HepG2 (cell line): ENCODE measurements at regions not wholly inside any gene's neighbourhood (a gene's known extent, or its start where the extent isn't known, plus 50 kb on each side); places are given as distances from the start of the nearest gene placed in this dataset.

Experiments
- ATAC-seq: fragments of 200-7000 bp; cut with Tn5 transposase; 3 replicates; pipeline ENCODE4 v1.9.1; 2020; ENCODE audit warnings: mild to moderate bottlenecking, moderate library complexity
- BruUV-seq: library from RNA; stranded (reverse); fragments of 400-500 nt; replicated peaks from 2 replicates; lab custom pipeline; 2021; lab: Mats Ljungman, UMichigan
- CTCF ChIA-PET: fragments of 300-600 bp; formaldehyde crosslinking; extraction: SDS; loops from one replicate; lab custom pipeline; 2021; ENCODE audit warnings: low total read pairs, inconsistent platforms, low intra/inter-chr PET ratio; lab: Yijun Ruan, JAX
- POLR2A ChIA-PET: fragments of 350-600 bp; sonication (Branson Sonifier 250); formaldehyde crosslinking; loops from one replicate; lab custom pipeline; 2020; ENCODE audit warnings: antibody characterized with exemption, inconsistent platforms; lab: Yijun Ruan, JAX
- DNase-seq: peaks from one replicate; pipeline ENCODE4 v3.0.0-alpha.2; 2015; ENCODE audit warnings: low spot score
- FAIRE-seq: peaks from 3 replicates; lab custom pipeline; 2011; peaks lifted over from hg19 to GRCh38; lab: Jason Lieb, UNC
- H2AFZ ChIP-seq: one replicate; pipeline ENCODE4 v1.6.1; 2011; ENCODE audit warnings: low read length, inconsistent platforms
- H3K27ac ChIP-seq: fragments of 300-600 bp; 3 replicates; pipeline ENCODE4 v1.8.0; 2011; ENCODE audit warnings: mixed run types, mild to moderate bottlenecking, mixed read lengths, low read length, inconsistent platforms; ENCODE audit not compliant: insufficient read depth; ENCODE audit errors: extremely low read length
- H3K27me3 ChIP-seq, 2 experiments: fragments of 200-600 bp in 1 of 2; 2 replicates in 1 of 2; 3 replicates in 1 of 2; pipeline versions ENCODE4 v1.6.0 to v1.8.0; 2011; ENCODE audit warnings: low read length in 2 of 2, mild to moderate bottlenecking in 2 of 2, moderate library complexity in 2 of 2, inconsistent platforms in 1 of 2; ENCODE audit not compliant: insufficient read depth in 2 of 2, control insufficient read depth in 1 of 2
- H3K36me3 ChIP-seq, 2 experiments: fragments of 200-600 bp in 1 of 2; replicated peaks in 1 of 2; 2 replicates in 1 of 2; 3 replicates in 1 of 2; pipeline versions ENCODE4 v1.5.1 to v1.8.0; 2011; ENCODE audit warnings: low read length in 2 of 2, inconsistent platforms in 1 of 2; ENCODE audit not compliant: insufficient read depth in 2 of 2, control insufficient read depth in 1 of 2
- H3K4me1 ChIP-seq: 2 replicates; pipeline ENCODE4 v1.5.1; 2012; ENCODE audit warnings: low read length, inconsistent platforms; ENCODE audit not compliant: insufficient read depth
- H3K4me2 ChIP-seq: 2 replicates; pipeline ENCODE4 v1.6.0; 2011; ENCODE audit warnings: low read depth, low read length, inconsistent platforms
- H3K4me3 ChIP-seq, 3 experiments: fragments of 200-600 bp in 1 of 3; sonication (generic), shearing (Covaris generic) in 1 of 3; replicated peaks in 1 of 3; 2 replicates each; pipeline ENCODE4 v1.5.1; 2011 to 2016; ENCODE audit warnings: low read length in 3 of 3, inconsistent platforms in 2 of 3, low read depth in 2 of 3, mild to moderate bottlenecking in 2 of 3, control low read depth in 1 of 3, mixed read lengths in 1 of 3; ENCODE audit not compliant: insufficient read depth in 1 of 3
- H3K79me2 ChIP-seq: one replicate; pipeline ENCODE4 v1.6.1; 2011; ENCODE audit warnings: low read length, inconsistent platforms; ENCODE audit not compliant: insufficient read depth
- H3K9ac ChIP-seq: 2 replicates; pipeline ENCODE4 v1.6.0; 2011; ENCODE audit warnings: mild to moderate bottlenecking, low read depth, low read length, inconsistent platforms; ENCODE audit not compliant: insufficient read depth
- H3K9me3 ChIP-seq: 2 replicates; pipeline ENCODE4 v1.5.1; 2012; ENCODE audit warnings: mild to moderate bottlenecking, low read length
- H4K20me1 ChIP-seq: 2 replicates; pipeline ENCODE4 v1.6.0; 2011; ENCODE audit warnings: inconsistent platforms, mild to moderate bottlenecking, low read length, moderate library complexity; ENCODE audit not compliant: insufficient read depth
- ARID5B ChIP-seq: IDR thresholded peaks from 2 replicates; pipeline ENCODE4 v1.4.0; 2020; ENCODE audit warnings: mild to moderate bottlenecking, missing genetic modification reagents
- HOXA7 ChIP-seq: sonication (generic); formaldehyde crosslinking; IDR thresholded peaks from 2 replicates; pipeline ENCODE4 v1.8.1; 2022; ENCODE audit warnings: mild to moderate bottlenecking, missing genetic modification reagents, moderate library complexity
- KDM1A ChIP-seq: IDR thresholded peaks from 2 replicates; pipeline ENCODE4 v1.6.1; 2016; ENCODE audit warnings: missing compliant biosample characterization
- MAF1 ChIP-seq: sonication (generic); formaldehyde crosslinking; IDR thresholded peaks from 2 replicates; pipeline ENCODE4 v1.5.0; 2020; ENCODE audit warnings: missing genetic modification reagents, borderline replicate concordance
- MAFF ChIP-seq: IDR thresholded peaks from 2 replicates; pipeline ENCODE4 v1.6.1; 2011; ENCODE audit warnings: low read depth, low read length, improper control_type of control experiment
- MAFK ChIP-seq, 2 experiments: IDR thresholded peaks in 1 of 2; conservative IDR thresholded peaks in 1 of 2; 2 replicates each; pipeline ENCODE4 v1.6.1; 2011; ENCODE audit warnings: improper control_type of control experiment in 2 of 2, low read length in 2 of 2
- RAD51 ChIP-seq: fragments of 450-650 bp; IDR thresholded peaks from 2 replicates; pipeline ENCODE4 v1.6.1; 2016; ENCODE audit warnings: borderline replicate concordance
- SRSF1 ChIP-seq: fragments of 200-400 bp; formaldehyde crosslinking; optimal IDR thresholded peaks from 2 replicates; pipeline ENCODE3; 2017; ENCODE audit warnings: mild to moderate bottlenecking, low read depth, low read length, moderate library complexity
- TEAD2 ChIP-seq: sonication (generic); formaldehyde crosslinking; IDR thresholded peaks from 2 replicates; pipeline ENCODE4 v1.9.0; 2021; ENCODE audit warnings: missing genetic modification reagents
- ZFX ChIP-seq: sonication (generic); formaldehyde crosslinking; IDR thresholded peaks from 2 replicates; pipeline ENCODE4 v1.4.0; 2020; ENCODE audit warnings: mild to moderate bottlenecking, low read depth, missing genetic modification reagents, moderate library complexity
- ZNF883 ChIP-seq: sonication (generic); formaldehyde crosslinking; IDR thresholded peaks from 2 replicates; pipeline ENCODE4 v1.5.1; 2020; ENCODE audit warnings: mild to moderate bottlenecking, missing genetic modification reagents; ENCODE audit errors: not compliant biosample characterization
- in situ Hi-C: cut with HindIII; loops from 2 replicates; pipeline ENCODE4 v1.10.0; 2017; ENCODE audit warnings: low pct_unique_long_range_greater_than_20kb; ENCODE audit not compliant: extremely low pct_ligation_motif_present
- intact Hi-C: fragments of 100-400 bp; cut with micrococcal nuclease; formaldehyde crosslinking; loops from one replicate; pipeline ENCODE4 v1.10.0; 2022; ENCODE audit not compliant: unreplicated experiment

GRCh38 chr2:49553658-49554057, 399.3 kb upstream of the FSHR start (continued):
- TF ChIP-seq HOXA7 (CRISPR knock-in tag): no peak
- no peak for TF ChIP-seq TEAD2
- no peak for TF ChIP-seq ARID5B (CRISPR knock-in tag)
- TF ChIP-seq ZFX (CRISPR knock-in tag): no peak
- no peak for TF ChIP-seq MAF1

- no peaks in the 10 kb centered on the region for H3K27me3 ChIP-seq
- in situ Hi-C loops (no loop called here), intact Hi-C loops (no loop called here)
- ATAC-seq (no peak), FAIRE-seq (no peak), DNase-seq (no peak)
- H3K79me2 ChIP-seq: no peaks in the 10 kb centered on the region
- ChIA-PET POLR2A (no interaction called here), CTCF (no interaction called here)
- no TSS peak for BruUV-seq
- no peak overlapping the region for H3K9ac ChIP-seq
- H3K27ac ChIP-seq: no peak overlapping the region
- H4K20me1 ChIP-seq: no peaks in the 10 kb centered on the region
- no peak overlapping the region for H2AFZ ChIP-seq
- H3K9me3 ChIP-seq: peaks cover 89% of the 10 kb centered on the region
- H3K4me3 ChIP-seq: no peak overlapping the region
- H3K4me2 ChIP-seq: no peak overlapping the region
- TF ChIP-seq SRSF1: no peak
- TF ChIP-seq MAFF: peak; percentile 52; the same call in 1 of the 2 replicates
- TF ChIP-seq ZNF883: no peak
- TF ChIP-seq KDM1A (CRISPR knock-in tag): no peak
- TF ChIP-seq MAFK (conservative IDR thresholded peaks at IDR 0.05 in 1 of 2, IDR thresholded peaks at IDR 0.05 in 1 of 2; ENCODE audit: low read length in 2 of 2): peak in 1 of 2 experiments; percentile 67; a peak in 3 of 4 replicates
- no peak for TF ChIP-seq RAD51
- no peaks in the 10 kb centered on the region for H3K36me3 ChIP-seq
- no peaks in the 10 kb centered on the region for H3K4me1 ChIP-seq
Observed at GRCh38 chr2:49532702-49533101, 378.4 kb upstream of the FSHR start.
